ENCODE measurements at regions not wholly inside any gene's neighbourhood (a gene's known extent, or its start where the extent isn't known, plus 50 kb on each side); places are given as distances from the start of the nearest gene placed in this dataset.

DNA sequence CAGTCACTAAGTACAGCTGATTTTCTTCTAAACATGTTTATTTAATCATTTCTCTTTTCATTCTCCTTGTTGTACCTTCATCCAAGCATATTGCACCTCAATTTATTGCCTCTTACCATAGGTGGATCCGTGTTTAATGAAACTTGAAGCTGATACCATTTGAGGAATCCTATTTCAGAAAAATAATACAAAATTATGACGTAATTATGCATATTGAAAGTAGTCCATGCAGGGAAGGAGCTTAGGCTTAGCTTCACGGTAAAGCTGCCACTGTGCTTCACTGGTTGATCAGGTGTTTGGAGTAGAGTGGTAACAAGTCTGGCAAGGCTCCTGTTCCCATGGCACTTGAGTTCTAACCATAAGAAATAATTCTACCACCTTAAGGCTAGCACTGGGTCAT, 61.0 kb upstream of the CLEC14A start:
- TF ChIP-seq EZH2 (IDR thresholded peaks at IDR 0.05; ENCODE audit: insufficient read depth, poor library complexity, severe bottlenecking) (no peak), EZH2phosphoT487 (IDR thresholded peaks at IDR 0.05; ENCODE audit: insufficient read depth, low read depth) (no peak)

All from GM23248 (cell line).